Right atrium auricular region (tissue), 2 donors: ENCODE measurements at regions not wholly inside any gene's neighbourhood (a gene's known extent, or its start where the extent isn't known, plus 50 kb on each side); places are given as distances from the start of the nearest gene placed in this dataset.

Experiments
- DNase-seq: peaks from one replicate; pipeline ENCODE4 v3.0.0-alpha.2; 2019; ENCODE audit warnings: low spot score
- H3K27ac ChIP-seq, 2 donors: fragments of 200-600 bp; sonication (generic); 1 replicate in 1 of 2; 2 replicates in 1 of 2; pipeline ENCODE4 v1.5.1; 2016 to 2019
- H3K27me3 ChIP-seq, 2 donors: fragments of 200-600 bp; sonication (generic); one replicate each; pipeline versions ENCODE4 v1.5.1 to v1.6.0; 2017 to 2019
- H3K36me3 ChIP-seq: fragments of 200-600 bp; sonication (generic); one replicate; pipeline ENCODE4 v1.5.1; 2016
- H3K4me1 ChIP-seq, 2 donors: fragments of 200-600 bp; sonication (generic); one replicate each; pipeline versions ENCODE4 v1.5.1 to v1.6.0; 2017 to 2019
- H3K4me3 ChIP-seq, 2 donors: fragments of 200-600 bp; sonication (generic); 1 replicate in 1 of 2; 2 replicates in 1 of 2; pipeline ENCODE4 v1.5.1; 2017 to 2019; ENCODE audit warnings: mild to moderate bottlenecking in 1 of 2, moderate library complexity in 1 of 2
- H3K9me3 ChIP-seq, 2 donors: fragments of 200-600 bp; sonication (generic); one replicate each; pipeline ENCODE4 v1.5.1; 2019
- TF ChIP-seq, protein P1 (sequence below), 2 donors: fragments of 200-600 bp; sonication (generic); IDR thresholded peaks; one replicate each; pipeline ENCODE4 v1.5.1; 2019; ENCODE audit warnings: antibody characterized with exemption in 2 of 2

DNA sequence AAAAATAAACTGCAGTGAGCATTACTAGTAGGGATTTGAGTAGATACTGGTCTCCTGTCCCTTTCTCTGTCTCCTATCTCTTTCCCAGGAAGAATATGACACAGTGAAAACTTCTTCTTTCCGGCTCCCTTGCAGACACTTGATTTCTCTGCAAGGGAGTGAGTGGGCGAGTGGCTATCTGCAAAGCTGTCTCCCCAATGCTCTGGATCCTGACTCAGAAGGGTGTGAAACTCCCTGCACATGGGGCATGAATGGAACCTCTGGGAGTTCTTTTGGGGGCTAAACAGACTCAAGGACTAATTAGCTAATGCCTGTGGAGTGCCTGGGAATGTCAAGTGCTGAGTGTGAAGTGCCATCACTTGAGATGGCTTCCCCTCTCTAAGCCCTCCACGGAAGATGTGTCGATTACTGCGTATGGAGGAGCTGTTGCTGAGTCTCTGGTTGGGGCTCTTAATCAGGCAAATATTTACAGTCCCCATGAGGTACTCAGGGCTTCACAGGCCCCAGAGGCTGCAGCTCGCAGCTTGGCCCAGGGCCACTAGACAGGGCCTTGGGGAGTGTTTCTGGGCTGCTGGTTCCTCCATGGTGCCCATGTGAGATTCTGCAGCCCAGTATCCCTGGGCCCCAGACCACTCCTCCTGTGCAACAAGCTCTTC lies 139.8 kb downstream of the RPS24 start:
- Histone ChIP-seq H3K9me3 (no peaks in the 10 kb centered on the region), H3K4me1 (no peaks in the 10 kb centered on the region), H3K27me3 (no peaks in the 10 kb centered on the region), H3K36me3 (no peaks in the 10 kb centered on the region), H3K4me3 (no peak overlapping the region), H3K27ac (no peak overlapping the region)
- TF ChIP-seq, protein P1, sequence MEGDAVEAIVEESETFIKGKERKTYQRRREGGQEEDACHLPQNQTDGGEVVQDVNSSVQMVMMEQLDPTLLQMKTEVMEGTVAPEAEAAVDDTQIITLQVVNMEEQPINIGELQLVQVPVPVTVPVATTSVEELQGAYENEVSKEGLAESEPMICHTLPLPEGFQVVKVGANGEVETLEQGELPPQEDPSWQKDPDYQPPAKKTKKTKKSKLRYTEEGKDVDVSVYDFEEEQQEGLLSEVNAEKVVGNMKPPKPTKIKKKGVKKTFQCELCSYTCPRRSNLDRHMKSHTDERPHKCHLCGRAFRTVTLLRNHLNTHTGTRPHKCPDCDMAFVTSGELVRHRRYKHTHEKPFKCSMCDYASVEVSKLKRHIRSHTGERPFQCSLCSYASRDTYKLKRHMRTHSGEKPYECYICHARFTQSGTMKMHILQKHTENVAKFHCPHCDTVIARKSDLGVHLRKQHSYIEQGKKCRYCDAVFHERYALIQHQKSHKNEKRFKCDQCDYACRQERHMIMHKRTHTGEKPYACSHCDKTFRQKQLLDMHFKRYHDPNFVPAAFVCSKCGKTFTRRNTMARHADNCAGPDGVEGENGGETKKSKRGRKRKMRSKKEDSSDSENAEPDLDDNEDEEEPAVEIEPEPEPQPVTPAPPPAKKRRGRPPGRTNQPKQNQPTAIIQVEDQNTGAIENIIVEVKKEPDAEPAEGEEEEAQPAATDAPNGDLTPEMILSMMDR (IDR thresholded peaks at IDR 0.05), result no peak
- DNase-seq, result no peak

DNA sequence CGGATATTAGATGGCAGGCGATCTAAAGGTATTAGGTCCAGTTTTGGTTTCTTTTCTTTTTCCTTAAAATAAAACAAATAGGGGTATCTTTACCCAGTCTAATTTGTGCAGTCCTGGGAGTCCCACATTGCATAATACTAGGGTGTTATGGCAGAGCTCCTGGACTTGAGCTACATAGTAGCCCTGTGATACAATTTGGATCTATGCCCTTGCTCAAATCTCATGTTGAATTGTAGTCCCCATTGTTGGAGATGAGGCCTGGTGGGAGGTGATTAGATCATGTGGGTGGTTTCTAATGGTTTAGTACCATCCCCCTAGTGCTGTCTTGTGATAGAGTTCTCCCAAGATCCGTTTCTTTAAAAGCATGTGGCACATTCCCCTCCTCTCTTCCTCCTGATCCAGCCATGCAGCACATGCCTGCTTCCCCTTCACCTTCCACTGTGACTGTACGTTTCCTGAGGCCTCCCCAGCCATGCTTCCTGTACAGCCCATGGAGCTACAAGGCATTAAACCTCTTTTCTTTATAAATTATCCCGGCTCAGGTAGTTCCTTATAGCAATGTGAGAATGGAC lies 141.9 kb downstream of the RPS24 start:
- H3K4me1 ChIP-seq, result no peaks in the 10 kb centered on the region
- H3K27ac ChIP-seq, result no peak overlapping the region
- H3K27me3 ChIP-seq, result no peaks in the 10 kb centered on the region
- no peaks in the 10 kb centered on the region for H3K9me3 ChIP-seq
- TF ChIP-seq, protein P1 (IDR thresholded peaks at IDR 0.05), result no peak
- no peaks in the 10 kb centered on the region for H3K36me3 ChIP-seq
- H3K4me3 ChIP-seq, result no peak overlapping the region
- DNase-seq, result no peak

DNA sequence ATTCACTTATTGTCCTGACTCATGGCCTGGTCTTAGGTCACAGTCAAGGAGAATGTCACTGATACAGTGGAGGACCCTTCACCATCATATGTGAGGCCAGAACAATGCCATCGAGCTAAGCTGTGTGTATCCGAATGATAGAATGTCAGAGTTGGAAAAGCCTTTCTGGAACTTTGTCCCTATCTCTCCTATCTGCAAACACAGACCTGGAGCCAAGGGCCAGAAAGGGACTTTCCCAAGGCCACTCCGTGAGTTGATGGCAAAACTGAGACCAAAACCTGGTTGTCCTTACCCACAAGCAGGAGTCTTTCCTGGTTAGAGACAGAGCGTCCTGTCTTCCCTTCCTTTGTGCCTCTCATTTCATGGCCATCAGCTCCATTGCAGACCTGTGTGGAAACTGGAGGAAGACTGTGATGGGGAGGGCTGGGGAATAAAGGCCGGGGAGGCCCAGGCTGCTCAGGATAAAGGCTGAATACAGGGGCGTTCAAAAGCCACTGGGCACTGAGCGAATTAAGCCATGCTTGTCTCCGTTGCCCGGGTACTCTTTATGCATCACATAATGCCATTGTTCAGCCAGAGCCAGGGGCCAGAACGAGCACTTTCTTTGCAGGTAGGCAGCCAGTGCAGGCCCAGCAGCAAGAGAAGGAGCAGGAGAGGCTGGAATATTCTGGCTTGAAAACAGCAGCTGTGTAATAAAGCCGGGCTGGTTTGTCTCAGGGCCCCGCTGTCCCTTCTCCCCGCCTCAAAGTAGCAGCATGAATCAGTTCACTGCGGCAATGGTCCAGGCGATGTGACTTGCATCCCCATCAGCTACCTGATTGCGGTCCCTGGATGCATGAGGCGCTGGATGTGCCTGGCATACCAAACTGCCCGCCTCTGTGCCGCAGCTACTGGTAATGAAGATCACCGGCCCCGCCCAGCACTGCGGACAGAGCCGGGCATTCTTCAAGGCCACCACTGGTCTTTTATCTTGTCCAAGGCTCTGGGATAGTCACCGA lies 143.0 kb downstream of the RPS24 start:
- Histone ChIP-seq H3K36me3 (no peaks in the 10 kb centered on the region), H3K4me1 (no peaks in the 10 kb centered on the region), H3K27ac (no peak overlapping the region), H3K9me3 (no peaks in the 10 kb centered on the region), H3K4me3 (no peak overlapping the region), H3K27me3 (no peaks in the 10 kb centered on the region)
- TF ChIP-seq, protein P1 (IDR thresholded peaks at IDR 0.05), result no peak
- no peak for DNase-seq

DNA sequence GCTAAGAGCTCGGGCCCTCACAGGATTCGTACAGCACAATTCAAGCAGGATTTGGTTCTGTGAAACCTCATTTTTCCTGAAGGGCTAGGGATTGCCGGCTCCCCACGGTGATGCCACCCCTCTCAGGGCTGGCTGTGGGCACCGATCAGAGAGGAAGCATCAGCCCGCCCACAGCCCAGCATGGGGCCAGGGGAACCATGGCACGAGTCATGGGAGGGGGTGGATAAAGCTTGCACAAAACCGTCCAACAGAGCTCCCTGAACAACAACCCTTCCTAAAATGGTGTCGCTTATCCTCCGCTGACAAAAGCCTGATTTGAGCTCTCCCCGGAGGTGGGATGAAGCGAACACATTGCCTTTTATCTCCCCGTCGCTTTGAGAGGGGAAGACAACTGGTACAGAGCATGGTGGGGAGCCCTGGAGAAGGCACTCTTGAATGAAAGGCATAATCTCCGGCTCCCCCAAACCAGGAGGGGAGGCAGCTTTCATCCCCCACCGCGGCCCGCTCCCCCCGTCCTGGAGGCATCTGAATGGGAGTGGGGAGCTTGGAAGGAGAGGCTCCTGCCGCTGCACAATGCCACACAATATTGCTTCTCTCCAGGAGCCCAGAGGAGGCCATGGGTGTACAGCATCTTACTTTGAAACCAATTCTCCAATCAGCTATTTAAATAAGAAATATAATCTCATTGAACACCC lies 144.0 kb downstream of the RPS24 start:
- no peak overlapping the region for H3K4me3 ChIP-seq
- no peak for DNase-seq
- TF ChIP-seq, protein P1 (IDR thresholded peaks at IDR 0.05), result no peak
- no peaks in the 10 kb centered on the region for H3K27me3 ChIP-seq
- H3K9me3 ChIP-seq, result no peaks in the 10 kb centered on the region
- H3K27ac ChIP-seq, result no peak overlapping the region
- no peaks in the 10 kb centered on the region for H3K4me1 ChIP-seq
- H3K36me3 ChIP-seq, result no peaks in the 10 kb centered on the region

DNA sequence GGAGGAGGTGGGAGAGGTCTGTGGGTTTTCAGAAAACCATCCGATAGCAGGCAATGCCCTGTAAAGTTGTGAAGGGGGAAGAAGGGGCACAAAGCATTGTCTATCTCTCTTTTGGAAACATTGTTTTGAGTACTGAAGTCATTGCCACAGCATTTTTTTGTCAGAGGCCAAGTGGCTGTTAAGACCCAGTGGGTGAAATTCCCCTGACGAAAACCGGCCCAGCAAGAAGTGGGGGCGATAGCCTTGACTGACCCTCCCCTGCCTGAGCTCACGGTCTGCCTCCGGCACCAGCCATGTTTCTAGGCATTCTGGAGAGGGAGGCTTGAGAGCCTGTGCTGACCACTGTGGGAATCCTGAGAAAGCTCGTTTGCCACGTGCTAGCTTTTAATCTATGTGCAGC lies 144.7 kb downstream of the RPS24 start:
- DNase-seq, result no peak
- H3K9me3 ChIP-seq, result no peaks in the 10 kb centered on the region
- no peaks in the 10 kb centered on the region for H3K27me3 ChIP-seq
- no peaks in the 10 kb centered on the region for H3K36me3 ChIP-seq
- H3K4me1 ChIP-seq, result no peaks in the 10 kb centered on the region
- no peak overlapping the region for H3K27ac ChIP-seq
- TF ChIP-seq, protein P1 (IDR thresholded peaks at IDR 0.05), result no peak
- H3K4me3 ChIP-seq, result no peak overlapping the region
